PC-3 (cell line): ENCODE measurements at regions not wholly inside any gene's neighbourhood (a gene's known extent, or its start where the extent isn't known, plus 50 kb on each side); places are given as distances from the start of the nearest gene placed in this dataset.

ENCODE experiments used
- CTCF ChIP-seq: fragments of 300-600 bp; sonication (generic); conservative IDR thresholded peaks from 2 replicates; pipeline ENCODE4 v1.5.1; 2017; ENCODE audit warnings: antibody characterized with exemption, low read depth, mild to moderate bottlenecking, low read length
- EZH2 ChIP-seq: fragments of 300-600 bp; sonication (generic); IDR thresholded peaks from one replicate; pipeline ENCODE4 v1.6.1; 2017; ENCODE audit warnings: antibody characterized with exemption, mild to moderate bottlenecking, low read length; ENCODE audit not compliant: unreplicated experiment

GRCh38 chr13:86563308-86563707, 764.1 kb upstream of the SLITRK6 start:
- TF ChIP-seq CTCF (no peak), EZH2 (no peak)
